ENCODE measurements at regions not wholly inside any gene's neighbourhood (a gene's known extent, or its start where the extent isn't known, plus 50 kb on each side); places are given as distances from the start of the nearest gene placed in this dataset.

GRCh38 chr2:180555391-180555965 lies 424.9 kb upstream of the UBE2E3 start:
- no peak overlapping the region for H3K27ac ChIP-seq
- TF ChIP-seq CTCF (conservative IDR thresholded peaks at IDR 0.05; ENCODE audit: low read depth), result no peak
- CTCF ChIA-PET, result interaction anchor here (0.5 to 0.6 kb wide), 2 partner anchors 20 to 232 kb away, joined by 3 to 4 read pairs; no protein-coding TSS in a partner anchor
- POLR2A ChIA-PET (ENCODE audit: low non-redundant PET), result no interaction called here
- DNase-seq (ENCODE audit: low spot score), result no peak

GRCh38 chr2:180554330-180554729 lies 426.1 kb upstream of the UBE2E3 start:
- CTCF ChIA-PET, result interaction anchor here (0.6 kb wide), 1 partner anchor 442 kb away, joined by 3 read pairs; no protein-coding TSS in a partner anchor
- TF ChIP-seq CTCF (conservative IDR thresholded peaks at IDR 0.05; ENCODE audit: low read depth), result no peak
- no peak for DNase-seq (ENCODE audit: low spot score)
- POLR2A ChIA-PET (ENCODE audit: low non-redundant PET), result no interaction called here
- H3K27ac ChIP-seq, result no peak overlapping the region

GRCh38 chr2:180553094-180553715 lies 427.2 kb upstream of the UBE2E3 start:
- ChIA-PET CTCF (no interaction called here), POLR2A (ENCODE audit: low non-redundant PET) (no interaction called here)
- no peak for DNase-seq (ENCODE audit: low spot score)
- no peak overlapping the region for H3K27ac ChIP-seq
- TF ChIP-seq CTCF (conservative IDR thresholded peaks at IDR 0.05; ENCODE audit: low read depth), result no peak

- POLR2A ChIA-PET (ENCODE audit: low non-redundant PET), result no interaction called here
- no peak overlapping the region for H3K27ac ChIP-seq
- DNase-seq (ENCODE audit: low spot score), result no peak
- no peak for TF ChIP-seq CTCF (conservative IDR thresholded peaks at IDR 0.05; ENCODE audit: low read depth)
- CTCF ChIA-PET, result no interaction called here
Observed at GRCh38 chr2:180542511-180542910, 437.9 kb upstream of the UBE2E3 start.

GRCh38 chr2:180540761-180541160 lies 439.6 kb upstream of the UBE2E3 start:
- H3K27ac ChIP-seq, result no peak overlapping the region
- TF ChIP-seq CTCF (conservative IDR thresholded peaks at IDR 0.05; ENCODE audit: low read depth), result no peak
- DNase-seq (ENCODE audit: low spot score), result no peak
- ChIA-PET POLR2A (ENCODE audit: low non-redundant PET) (no interaction called here), CTCF (no interaction called here)

- POLR2A ChIA-PET (ENCODE audit: low non-redundant PET), result no interaction called here
- CTCF ChIA-PET, result no interaction called here
- H3K27ac ChIP-seq, result no peak overlapping the region
- DNase-seq (ENCODE audit: low spot score), result no peak
- TF ChIP-seq CTCF (conservative IDR thresholded peaks at IDR 0.05; ENCODE audit: low read depth), result no peak
Observed at GRCh38 chr2:180539541-180539940, 440.9 kb upstream of the UBE2E3 start.
